ENCODE measurements at regions not wholly inside any gene's neighbourhood (a gene's known extent, or its start where the extent isn't known, plus 50 kb on each side); places are given as distances from the start of the nearest gene placed in this dataset.

GRCh38 chr5:155258161-155258560 lies 244.6 kb downstream of the KIF4B start:
- no peak overlapping the region for H2AFZ ChIP-seq (ENCODE audit: low read depth, low read length, poor library complexity, severe bottlenecking)
- H3K4me2 ChIP-seq (ENCODE audit: low read length) = no peak overlapping the region
- H3K27ac ChIP-seq (ENCODE audit: low read depth, low read length) = no peak overlapping the region
- no peaks in the 10 kb centered on the region for H3K79me2 ChIP-seq (ENCODE audit: insufficient read depth, low read length)
- no peak overlapping the region for H3K9ac ChIP-seq (ENCODE audit: low read length)
- TF ChIP-seq SRF (IDR thresholded peaks at IDR 0.05; ENCODE audit: low read depth) (no peak), SIN3A (IDR thresholded peaks at IDR 0.05; ENCODE audit: low read depth) (no peak), CBX3 (IDR thresholded peaks at IDR 0.05; ENCODE audit: low read depth) (no peak), CEBPB (IDR thresholded peaks at IDR 0.05; ENCODE audit: low read depth) (no peak), YY1 (IDR thresholded peaks at IDR 0.05; ENCODE audit: extremely low read depth, insufficient replicate concordance, low read depth, low read length) (no peak), ZNF274 (IDR thresholded peaks at IDR 0.05; ENCODE audit: low read depth, low read length) (no peak), ELF1 (IDR thresholded peaks at IDR 0.05; ENCODE audit: borderline replicate concordance, low read depth) (no peak), EGR1 (IDR thresholded peaks at IDR 0.05; ENCODE audit: low read depth) (no peak), POLR2A (IDR thresholded peaks at IDR 0.05; ENCODE audit: borderline replicate concordance, extremely low read depth, insufficient read depth, insufficient read length) (no peak), TCF7L2 (IDR thresholded peaks at IDR 0.05; ENCODE audit: borderline replicate concordance, extremely low read depth, insufficient read depth, insufficient read length) (no peak), ZBTB33 (IDR thresholded peaks at IDR 0.05; ENCODE audit: extremely low read depth, insufficient replicate concordance, low read length) (no peak)
- TF ChIP-seq, protein P1, sequence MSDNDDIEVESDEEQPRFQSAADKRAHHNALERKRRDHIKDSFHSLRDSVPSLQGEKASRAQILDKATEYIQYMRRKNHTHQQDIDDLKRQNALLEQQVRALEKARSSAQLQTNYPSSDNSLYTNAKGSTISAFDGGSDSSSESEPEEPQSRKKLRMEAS (IDR thresholded peaks at IDR 0.05) = no peak
- DNase-seq (ENCODE audit: low read depth, low spot score) (no peak), ATAC-seq (no peak)
- H3K9me2 ChIP-seq (ENCODE audit: insufficient read depth) = no peaks in the 10 kb centered on the region
- no peaks in the 10 kb centered on the region for H3K4me1 ChIP-seq (ENCODE audit: control insufficient read depth in 1 of 2, insufficient read depth in 2 of 2, low read length in 2 of 2)
- ChIA-PET POLR2A (no interaction called here), CTCF (no interaction called here), RAD21 (ENCODE audit: low non-redundant PET in 1 of 2, low total read pairs in 2 of 2, uncharacterized antibody in 2 of 2, unreplicated experiment in 2 of 2) (no interaction called here)
- H3K4me3 ChIP-seq (replicated peaks in 1 of 2; ENCODE audit: low read depth in 1 of 2, low read length in 2 of 2) = no peak overlapping the region
- BruUV-seq (replicated peaks) = no TSS peak
- intact Hi-C loops (cut with micrococcal nuclease) = no loop called here
- no peaks in the 10 kb centered on the region for H4K20me1 ChIP-seq (ENCODE audit: insufficient read depth)
- H3K9me3 ChIP-seq (ENCODE audit: control insufficient read depth in 1 of 2, insufficient read depth in 1 of 2, low read depth in 1 of 2, low read length in 2 of 2) = no peaks in the 10 kb centered on the region
- H3K27me3 ChIP-seq (ENCODE audit: insufficient read depth, low read length) = peaks cover 3% of the 10 kb centered on the region; the same call in 1 of the 2 replicates
- no peaks in the 10 kb centered on the region for H3K36me3 ChIP-seq (ENCODE audit: control insufficient read depth in 1 of 2, insufficient read depth in 2 of 2, low read length in 2 of 2)
